Esophagus squamous epithelium (tissue), 5 donors: ENCODE measurements at regions not wholly inside any gene's neighbourhood (a gene's known extent, or its start where the extent isn't known, plus 50 kb on each side); places are given as distances from the start of the nearest gene placed in this dataset.

Experiments
- DNase-seq: peaks from one replicate; lab custom pipeline; 2025; lab: John Stamatoyannopoulos, UW
- H3K27ac ChIP-seq, 4 donors: fragments of 200-600 bp; sonication (generic); one replicate each; pipeline ENCODE4 v1.5.1; 2016 to 2019; ENCODE audit warnings: mild to moderate bottlenecking in 1 of 4
- H3K27me3 ChIP-seq, 4 donors: fragments of 200-600 bp; sonication (generic); 1 replicate in 3 of 4; 2 replicates in 1 of 4; pipeline versions ENCODE4 v1.5.1 to v1.6.0; 2017 to 2021; ENCODE audit warnings: antibody characterized with exemption in 1 of 4
- H3K36me3 ChIP-seq, 3 donors: fragments of 200-600 bp; sonication (generic); one replicate each; pipeline ENCODE4 v1.5.1; 2016 to 2019
- H3K4me1 ChIP-seq, 3 donors: fragments of 200-600 bp; sonication (generic); one replicate each; pipeline ENCODE4 v1.5.1; 2017 to 2019
- H3K4me3 ChIP-seq, 4 donors: fragments of 200-600 bp; sonication (generic); 1 replicate in 3 of 4; 2 replicates in 1 of 4; pipeline ENCODE4 v1.5.1; 2016 to 2019; ENCODE audit warnings: mild to moderate bottlenecking in 2 of 4, moderate library complexity in 1 of 4
- H3K9me3 ChIP-seq, 3 donors: fragments of 200-600 bp; sonication (generic); one replicate each; pipeline ENCODE4 v1.5.1; 2016 to 2019
- CTCF ChIP-seq, 6 experiments: fragments of 450-650 bp in 4 of 6; fragments of 200-600 bp in 2 of 6; sonication (generic) in 2 of 6; IDR thresholded peaks; one replicate each; pipeline ENCODE4 v1.5.1; 2016 to 2019; ENCODE audit warnings: antibody characterized with exemption in 6 of 6, mild to moderate bottlenecking in 4 of 6, moderate library complexity in 4 of 6
- POLR2A ChIP-seq, 4 donors: fragments of 450-650 bp; IDR thresholded peaks; one replicate each; pipeline ENCODE4 v1.6.1; 2017; ENCODE audit warnings: antibody characterized with exemption in 4 of 4, mild to moderate bottlenecking in 4 of 4, moderate library complexity in 3 of 4
- WGBS, 2 donors: methylation state at CpG; one replicate each; pipeline ENCODE4 v1.1.5; 2018; 5-methylcytosine and 5-hydroxymethylcytosine counted together
- intact Hi-C: fragments of 100-400 bp; cut with DNase I; formaldehyde crosslinking; loops from one replicate; pipeline ENCODE4 v1.15.0; 2022
- donor health status: DM: yes; HTN: yes; CAD: no.

DNA sequence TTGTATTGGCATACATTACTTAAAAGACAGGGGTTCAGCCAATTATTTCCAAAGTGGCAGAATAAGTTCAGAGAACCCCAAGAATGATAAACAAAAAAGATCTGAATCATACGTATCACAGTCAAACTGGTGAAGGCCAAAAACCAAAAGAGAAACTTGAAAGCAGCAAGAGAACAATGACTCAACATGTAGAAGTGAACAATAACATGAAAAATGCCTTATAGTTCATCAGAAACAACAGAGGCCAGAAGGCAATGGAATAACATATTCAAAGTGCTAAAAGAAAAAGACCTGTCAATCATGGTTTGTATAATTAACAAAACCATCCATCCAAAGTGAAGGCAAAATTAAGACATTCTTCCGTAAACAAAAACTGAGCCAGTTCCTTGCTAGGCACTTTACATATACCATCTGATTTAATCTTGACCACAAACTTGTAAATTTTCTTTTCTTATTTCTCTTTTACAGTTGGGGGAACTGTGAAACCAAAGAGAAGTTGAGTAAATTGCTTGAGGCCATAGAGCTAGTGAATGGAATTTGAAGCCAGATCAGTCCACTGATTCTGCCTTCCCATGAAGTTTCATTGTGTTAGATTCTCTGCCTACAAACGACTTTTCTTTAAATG, 232.1 kb upstream of the SEL1L start:
- whole genome bisulfite sequencing, 2 donors = 47% methylated on average over 3 of the region's 3 CpGs
- Histone ChIP-seq H3K9me3 (no peaks in the 10 kb centered on the region), H3K27ac (no peak overlapping the region), H3K36me3 (no peaks in the 10 kb centered on the region), H3K4me3 (no peak overlapping the region), H3K27me3 (no peaks in the 10 kb centered on the region), H3K4me1 (no peaks in the 10 kb centered on the region)
- intact Hi-C loops = no loop called here
- TF ChIP-seq POLR2A (IDR thresholded peaks at IDR 0.05) (no peak), CTCF (IDR thresholded peaks at IDR 0.05) (no peak)
- no peak for DNase-seq

- H3K36me3 ChIP-seq = no peaks in the 10 kb centered on the region
- H3K27ac ChIP-seq = no peak overlapping the region
These were observed 232.8 kb upstream of the SEL1L start for GRCh38 chr14:81766321-81766915.

DNA sequence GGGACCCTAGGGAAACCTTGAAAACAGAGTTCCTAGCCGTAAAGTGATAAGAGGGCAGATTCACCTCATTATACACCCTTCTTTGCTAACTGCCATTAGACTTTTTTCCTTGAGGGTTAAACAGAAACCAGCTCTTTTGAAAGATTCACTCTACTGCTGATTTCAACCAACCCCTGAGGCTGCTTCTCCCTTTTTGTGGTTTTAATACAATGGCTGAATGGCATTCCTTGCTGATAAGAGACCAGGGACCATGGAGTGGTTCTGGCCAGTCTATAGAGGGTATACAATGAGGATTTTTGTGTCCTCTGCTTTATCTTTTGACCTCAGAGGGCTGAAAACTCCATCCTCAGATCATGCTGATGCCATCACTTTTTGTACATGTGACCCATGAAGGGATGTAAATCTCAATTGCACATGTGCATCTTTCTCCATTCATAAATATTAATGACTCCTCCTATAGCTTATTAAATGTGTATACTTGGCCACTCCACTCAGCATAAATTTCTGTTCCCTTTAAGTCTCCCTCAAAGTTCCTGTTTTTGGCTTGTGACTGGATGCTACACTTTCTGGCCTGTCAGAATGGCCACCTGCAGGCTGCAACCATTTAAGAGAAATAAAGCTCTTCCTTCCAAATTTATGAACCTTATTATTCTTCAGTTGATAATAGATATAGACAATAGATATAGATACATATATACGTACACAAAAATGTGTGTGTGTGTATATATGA, 233.8 kb upstream of the SEL1L start:
- no peaks in the 10 kb centered on the region for H3K4me1 ChIP-seq
- no peak for TF ChIP-seq POLR2A (IDR thresholded peaks at IDR 0.05)
- no peak for TF ChIP-seq CTCF (IDR thresholded peaks at IDR 0.05)
- H3K36me3 ChIP-seq = no peaks in the 10 kb centered on the region
- no peaks in the 10 kb centered on the region for H3K9me3 ChIP-seq
- WGBS, 2 donors = 79 to 89% methylated on average over 2 of the region's 2 CpGs
- intact Hi-C loops = no loop called here
- no peaks in the 10 kb centered on the region for H3K27me3 ChIP-seq
- no peak overlapping the region for H3K4me3 ChIP-seq
- no peak for DNase-seq
- no peak overlapping the region for H3K27ac ChIP-seq

More at GRCh38 chr14:81766321-81766915, 232.8 kb upstream of the SEL1L start:
- intact Hi-C loops = no loop called here
- WGBS, 2 donors = 60 to 70% methylated on average over 4 of the region's 4 CpGs
- DNase-seq = no peak
- Histone ChIP-seq H3K27me3 (no peaks in the 10 kb centered on the region), H3K9me3 (no peaks in the 10 kb centered on the region), H3K4me1 (no peaks in the 10 kb centered on the region), H3K4me3 (no peak overlapping the region)
- no peak for TF ChIP-seq CTCF (IDR thresholded peaks at IDR 0.05)
- no peak for TF ChIP-seq POLR2A (IDR thresholded peaks at IDR 0.05)

GRCh38 chr14:81771651-81772275, 238.1 kb upstream of the SEL1L start:
- no peak for DNase-seq
- intact Hi-C loops = no loop called here
- H3K27ac ChIP-seq = no peak overlapping the region

More at GRCh38 chr14:81771651-81772275, 238.1 kb upstream of the SEL1L start:
- TF ChIP-seq POLR2A (IDR thresholded peaks at IDR 0.05) (no peak), CTCF (IDR thresholded peaks at IDR 0.05) (no peak)
- H3K9me3 ChIP-seq = no peaks in the 10 kb centered on the region
- no peaks in the 10 kb centered on the region for H3K36me3 ChIP-seq
- H3K4me1 ChIP-seq = no peaks in the 10 kb centered on the region
- no peak overlapping the region for H3K4me3 ChIP-seq
- no peaks in the 10 kb centered on the region for H3K27me3 ChIP-seq
